Upper lobe of left lung (tissue), 6 donors: ENCODE measurements at regions not wholly inside any gene's neighbourhood (a gene's known extent, or its start where the extent isn't known, plus 50 kb on each side); places are given as distances from the start of the nearest gene placed in this dataset.
"Not testable (repeated sequence)": the region's sequence is repeated elsewhere in the genome, so short reads cannot be mapped to it uniquely, and the experiment has no call there.

Source experiments
- ATAC-seq, 2 donors: fragments of 200-7000 bp; cut with Tn5 transposase; one replicate each; pipeline ENCODE4 v1.9.1; 2022; ENCODE audit warnings: mild to moderate bottlenecking in 2 of 2, moderate library complexity in 2 of 2; ENCODE audit not compliant: low FRiP score in 2 of 2
- DNase-seq, 2 donors: peaks; one replicate each; pipeline ENCODE4 v3.0.0-alpha.2; 2019 to 2020
- H3K27ac ChIP-seq, 4 donors: fragments of 200-600 bp; sonication (generic); one replicate each; pipeline ENCODE4 v1.5.1; 2016 to 2019
- H3K27me3 ChIP-seq, 4 donors: fragments of 200-600 bp; sonication (generic); one replicate each; pipeline ENCODE4 v1.5.1; 2017 to 2019
- H3K36me3 ChIP-seq, 4 donors: fragments of 200-600 bp; sonication (generic); one replicate each; pipeline ENCODE4 v1.5.1; 2016 to 2019
- H3K4me1 ChIP-seq, 4 donors: fragments of 200-600 bp; sonication (generic); one replicate each; pipeline ENCODE4 v1.5.1; 2018 to 2019
- H3K4me3 ChIP-seq, 4 donors: fragments of 200-600 bp; sonication (generic); one replicate each; pipeline ENCODE4 v1.5.1; 2017 to 2019; ENCODE audit warnings: mild to moderate bottlenecking in 2 of 4, moderate library complexity in 1 of 4
- H3K9me3 ChIP-seq, 4 donors: fragments of 200-600 bp; sonication (generic); one replicate each; pipeline ENCODE4 v1.5.1; 2018 to 2019
- EP300 ChIP-seq, 4 donors: sonication (generic); formaldehyde crosslinking; IDR thresholded peaks; one replicate each; pipeline ENCODE4 v1.5.1; 2017; ENCODE audit warnings: antibody characterized with exemption in 4 of 4, control low read depth in 2 of 4
- POLR2A ChIP-seq, 4 donors: fragments of 450-650 bp; IDR thresholded peaks; one replicate each; pipeline ENCODE4 v1.5.1; 2016 to 2017; ENCODE audit warnings: antibody characterized with exemption in 4 of 4, mild to moderate bottlenecking in 2 of 4
- POLR2AphosphoS5 ChIP-seq, 2 donors: sonication (generic); formaldehyde crosslinking; IDR thresholded peaks; one replicate each; pipeline ENCODE4 v1.5.1; 2017; ENCODE audit warnings: antibody characterized with exemption in 2 of 2
- WGBS, 2 donors: methylation state at CpG; one replicate each; pipeline ENCODE4 v1.1.5; 2017 to 2018; 5-methylcytosine and 5-hydroxymethylcytosine counted together
- TF ChIP-seq, protein P1 (sequence below), 6 experiments: fragments of 450-650 bp in 4 of 6; fragments of 200-600 bp in 2 of 6; sonication (generic) in 2 of 6; IDR thresholded peaks; one replicate each; pipeline ENCODE4 v1.5.1; 2016 to 2019; ENCODE audit warnings: antibody characterized with exemption in 6 of 6
- donor health status: DM: no; HTN: no; CAD: no; lungs with moderate emphysema.
- donor health status: DM: no; HTN: yes; CAD: no; lungs with severe emphysema.

DNA sequence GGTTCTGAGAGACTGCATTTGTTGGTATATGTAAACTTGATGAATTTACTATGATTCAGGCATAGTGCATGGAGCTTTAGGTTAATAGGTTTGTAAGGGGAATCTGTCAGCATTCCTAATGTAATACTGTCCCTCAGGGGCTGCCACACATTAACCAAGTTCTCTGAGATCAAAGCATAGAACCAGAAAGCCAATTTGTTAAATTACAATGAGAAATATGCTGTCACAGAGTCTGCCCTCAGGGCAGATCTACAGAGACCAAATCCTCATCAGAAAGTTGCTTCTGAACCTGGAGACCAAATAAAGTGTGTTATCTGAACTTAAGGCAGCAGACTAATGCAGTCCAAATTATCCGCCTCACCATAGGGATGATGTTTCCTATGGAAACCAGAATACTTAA, 250.8 kb upstream of the HTR1E start:
- Histone ChIP-seq H3K4me1 (no peaks in the 10 kb centered on the region), H3K27me3 (no peaks in the 10 kb centered on the region), H3K27ac (no peak overlapping the region), H3K9me3 (no peaks in the 10 kb centered on the region), H3K36me3 (no peaks in the 10 kb centered on the region), H3K4me3 (no peak overlapping the region)
- no peak for TF ChIP-seq EP300 (IDR thresholded peaks at IDR 0.05)
- TF ChIP-seq, protein P1, sequence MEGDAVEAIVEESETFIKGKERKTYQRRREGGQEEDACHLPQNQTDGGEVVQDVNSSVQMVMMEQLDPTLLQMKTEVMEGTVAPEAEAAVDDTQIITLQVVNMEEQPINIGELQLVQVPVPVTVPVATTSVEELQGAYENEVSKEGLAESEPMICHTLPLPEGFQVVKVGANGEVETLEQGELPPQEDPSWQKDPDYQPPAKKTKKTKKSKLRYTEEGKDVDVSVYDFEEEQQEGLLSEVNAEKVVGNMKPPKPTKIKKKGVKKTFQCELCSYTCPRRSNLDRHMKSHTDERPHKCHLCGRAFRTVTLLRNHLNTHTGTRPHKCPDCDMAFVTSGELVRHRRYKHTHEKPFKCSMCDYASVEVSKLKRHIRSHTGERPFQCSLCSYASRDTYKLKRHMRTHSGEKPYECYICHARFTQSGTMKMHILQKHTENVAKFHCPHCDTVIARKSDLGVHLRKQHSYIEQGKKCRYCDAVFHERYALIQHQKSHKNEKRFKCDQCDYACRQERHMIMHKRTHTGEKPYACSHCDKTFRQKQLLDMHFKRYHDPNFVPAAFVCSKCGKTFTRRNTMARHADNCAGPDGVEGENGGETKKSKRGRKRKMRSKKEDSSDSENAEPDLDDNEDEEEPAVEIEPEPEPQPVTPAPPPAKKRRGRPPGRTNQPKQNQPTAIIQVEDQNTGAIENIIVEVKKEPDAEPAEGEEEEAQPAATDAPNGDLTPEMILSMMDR (IDR thresholded peaks at IDR 0.05), result no peak
- no peak for TF ChIP-seq POLR2A (IDR thresholded peaks at IDR 0.05)
- no peak for TF ChIP-seq POLR2AphosphoS5 (IDR thresholded peaks at IDR 0.05)
- WGBS, 2 donors, result 89 to 96% methylated on average over 1 of the region's 1 CpG
- ATAC-seq (no peak), DNase-seq (no peak)

DNA sequence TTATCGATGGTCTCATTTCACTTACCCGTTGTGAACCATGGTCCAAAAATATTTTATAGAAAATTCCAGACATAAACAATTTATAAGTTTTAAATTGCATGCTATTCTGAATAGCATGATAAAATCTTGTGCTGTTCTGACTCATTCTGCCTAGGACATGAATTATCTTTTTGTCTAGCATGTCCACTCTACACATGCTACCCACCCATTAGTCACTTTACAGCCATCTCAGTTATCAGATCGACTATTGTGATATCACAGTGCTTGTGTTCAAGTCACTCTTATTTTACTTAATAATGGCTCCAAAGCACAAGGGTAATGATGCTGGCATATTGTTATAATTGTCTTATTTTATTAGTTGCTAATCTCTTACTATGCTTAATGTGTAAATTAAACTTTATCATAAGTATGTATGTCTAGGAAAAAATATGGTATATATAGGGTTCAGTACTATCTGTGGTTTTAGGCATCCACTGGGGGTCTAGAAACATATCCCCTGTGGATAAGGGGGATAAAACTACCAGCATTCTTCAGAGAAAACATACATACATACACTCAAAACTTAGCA, 252.0 kb upstream of the HTR1E start:
- ATAC-seq (no peak), DNase-seq (no peak)
- Histone ChIP-seq H3K27ac (no peak overlapping the region), H3K36me3 (no peaks in the 10 kb centered on the region), H3K27me3 (no peaks in the 10 kb centered on the region), H3K4me1 (no peaks in the 10 kb centered on the region), H3K4me3 (no peak overlapping the region), H3K9me3 (no peaks in the 10 kb centered on the region)
- TF ChIP-seq EP300 (IDR thresholded peaks at IDR 0.05) (no peak), POLR2A (IDR thresholded peaks at IDR 0.05) (no peak), POLR2AphosphoS5 (IDR thresholded peaks at IDR 0.05) (no peak)
- TF ChIP-seq, protein P1 (IDR thresholded peaks at IDR 0.05), result no peak
- 77 to 88% methylated on average over 3 of the region's 3 CpGs for WGBS, 2 donors

DNA sequence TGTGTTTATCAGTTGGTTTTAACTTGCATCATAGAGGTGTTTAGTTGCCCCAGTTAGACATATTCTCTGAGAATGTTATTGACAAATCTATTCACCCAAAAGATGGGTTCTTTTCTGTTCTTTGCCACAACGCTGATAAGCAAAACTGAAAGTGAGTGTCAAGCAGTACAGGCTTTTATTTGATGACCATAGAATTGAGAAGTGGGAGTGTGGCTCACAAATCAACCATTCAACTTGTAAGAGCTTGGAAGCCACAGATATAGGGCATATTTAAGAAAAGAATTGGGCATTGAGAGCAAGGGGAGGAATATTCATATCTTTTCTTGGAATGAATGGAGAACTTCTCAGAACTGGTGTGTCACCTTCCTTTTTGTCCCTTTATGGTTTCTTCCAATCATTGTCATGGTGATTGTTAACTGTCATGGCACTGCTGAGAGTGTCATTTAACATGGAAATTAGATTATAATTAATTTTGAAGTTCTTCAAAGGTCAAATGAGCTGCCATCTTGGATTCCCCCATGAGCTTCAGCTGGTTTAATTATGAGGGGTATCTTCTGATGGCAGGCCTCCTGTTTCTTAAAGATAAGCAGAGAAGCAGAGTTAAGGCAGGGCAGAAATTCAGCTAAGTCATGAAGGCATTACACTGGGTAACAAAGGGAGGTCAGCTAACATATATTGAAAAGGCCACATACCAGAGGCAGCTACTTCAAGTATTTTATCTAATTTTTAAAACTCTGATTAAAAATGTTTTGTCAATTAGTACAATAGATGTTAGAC, 254.0 kb upstream of the HTR1E start:
- Histone ChIP-seq H3K9me3 (no peaks in the 10 kb centered on the region), H3K4me3 (no peak overlapping the region), H3K27me3 (no peaks in the 10 kb centered on the region), H3K27ac (no peak overlapping the region), H3K4me1 (no peaks in the 10 kb centered on the region), H3K36me3 (no peaks in the 10 kb centered on the region)
- no peak for ATAC-seq
- TF ChIP-seq, protein P1 (IDR thresholded peaks at IDR 0.05), result no peak
- TF ChIP-seq POLR2AphosphoS5 (IDR thresholded peaks at IDR 0.05), result no peak
- no peak for TF ChIP-seq EP300 (IDR thresholded peaks at IDR 0.05)
- TF ChIP-seq POLR2A (IDR thresholded peaks at IDR 0.05), result no peak
- no peak for DNase-seq
- 60 to 67% methylated on average over 1 of the region's 1 CpG for WGBS, 2 donors

DNA sequence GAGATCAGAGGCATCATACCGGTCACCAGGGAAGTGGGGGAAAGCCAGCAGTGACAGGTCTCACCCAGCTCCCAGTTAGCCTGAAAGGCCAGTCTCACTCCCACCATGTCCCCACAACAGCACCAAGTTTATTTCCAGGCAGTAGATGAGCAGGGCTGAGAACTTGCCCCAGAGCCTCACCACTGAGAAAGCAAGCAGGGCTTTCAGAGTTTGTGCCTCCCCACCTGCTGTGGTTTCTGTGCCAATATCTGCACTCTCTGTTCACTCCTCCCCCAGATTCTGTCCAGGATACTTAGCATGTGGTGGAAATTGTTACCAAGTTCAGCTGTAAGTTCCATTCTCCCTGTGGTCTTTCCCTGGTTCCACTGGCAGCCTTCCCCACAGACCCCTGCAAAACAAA, 255.0 kb upstream of the HTR1E start:
- Histone ChIP-seq H3K9me3 (no peaks in the 10 kb centered on the region), H3K27ac (no peak overlapping the region), H3K4me3 (no peak overlapping the region), H3K27me3 (no peaks in the 10 kb centered on the region), H3K36me3 (no peaks in the 10 kb centered on the region), H3K4me1 (no peaks in the 10 kb centered on the region)
- TF ChIP-seq POLR2A (IDR thresholded peaks at IDR 0.05), result no peak
- no peak for TF ChIP-seq EP300 (IDR thresholded peaks at IDR 0.05)
- TF ChIP-seq, protein P1 (IDR thresholded peaks at IDR 0.05), result no peak
- no peak for TF ChIP-seq POLR2AphosphoS5 (IDR thresholded peaks at IDR 0.05)
- DNase-seq, result no peak
- ATAC-seq, result no peak
- 78 to 95% methylated on average over 1 of the region's 1 CpG for WGBS, 2 donors

DNA sequence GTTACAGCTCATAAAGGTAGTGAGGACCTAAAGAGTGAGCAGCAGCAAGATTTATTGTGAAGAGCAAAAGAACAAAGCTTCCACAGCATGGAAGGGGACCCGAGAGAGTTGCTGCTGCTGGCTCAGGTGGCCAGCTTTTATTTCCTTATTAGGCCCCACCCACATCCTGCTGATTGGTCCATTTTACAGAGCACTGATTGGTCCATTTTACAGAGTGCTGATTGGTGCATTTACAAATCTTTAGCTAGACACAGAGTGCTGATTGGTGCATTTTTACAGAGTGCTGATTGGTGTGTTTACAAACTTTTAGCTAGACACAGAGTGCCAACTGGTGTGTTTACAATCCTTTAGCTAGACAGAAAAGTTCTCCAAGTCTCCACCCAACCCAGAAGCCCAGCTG, 256.2 kb upstream of the HTR1E start:
- DNase-seq, H3K27ac ChIP-seq, H3K27me3 ChIP-seq, H3K4me3 ChIP-seq, ATAC-seq, H3K36me3 ChIP-seq, H3K4me1 ChIP-seq, H3K9me3 ChIP-seq: not testable (repeated sequence)
- 83 to 90% methylated on average over 1 of the region's 1 CpG for WGBS, 2 donors

DNA sequence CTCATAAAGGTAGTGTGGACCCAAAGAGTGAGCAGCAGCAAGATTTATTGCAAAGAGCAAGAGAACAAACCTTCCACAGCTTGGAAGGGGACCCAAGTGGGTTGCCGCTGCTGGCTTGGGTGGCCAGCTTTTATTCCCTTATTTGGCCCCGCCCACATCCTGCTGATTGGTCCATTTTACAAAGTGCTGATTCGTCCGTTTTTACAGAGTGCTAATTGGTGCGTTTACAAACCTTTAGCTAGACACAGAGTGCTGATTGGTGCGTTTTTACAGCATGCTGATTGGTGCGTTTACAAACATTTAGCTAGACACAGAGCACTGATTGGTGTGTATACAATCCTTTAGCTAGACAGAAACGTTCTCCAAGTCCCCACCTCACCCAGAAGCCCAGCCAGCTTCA, 265.2 kb upstream of the HTR1E start:
- 73 to 76% methylated on average over 8 of the region's 8 CpGs for WGBS, 2 donors
- H3K36me3 ChIP-seq, H3K4me1 ChIP-seq, DNase-seq, ATAC-seq, H3K27me3 ChIP-seq, H3K27ac ChIP-seq, H3K4me3 ChIP-seq: not testable (repeated sequence)
- peaks cover 0 to 12% (median 3%) of the 10 kb centered on the region in 4 donors for H3K9me3 ChIP-seq
